Parathyroid adenoma (tissue), 2 donors: ENCODE measurements at regions not wholly inside any gene's neighbourhood (a gene's known extent, or its start where the extent isn't known, plus 50 kb on each side); places are given as distances from the start of the nearest gene placed in this dataset.

Experiments
- H2AFZ ChIP-seq: fragments of 300-600 bp; sonication (generic); one replicate; pipeline ENCODE4 v1.7.0; 2017; ENCODE audit warnings: antibody characterized with exemption, mild to moderate bottlenecking
- H3K27ac ChIP-seq: fragments of 300-600 bp; sonication (generic); one replicate; pipeline ENCODE4 v1.7.0; 2017
- H3K27me3 ChIP-seq: fragments of 300-600 bp; sonication (generic); one replicate; pipeline ENCODE4 v1.7.0; 2017; ENCODE audit warnings: low read length; ENCODE audit not compliant: control insufficient read depth, insufficient read depth
- H3K36me3 ChIP-seq: fragments of 300-600 bp; sonication (generic); one replicate; pipeline ENCODE4 v1.7.0; 2017; ENCODE audit warnings: low read length; ENCODE audit not compliant: control insufficient read depth, insufficient read depth
- H3K4me1 ChIP-seq: fragments of 300-600 bp; sonication (generic); one replicate; pipeline ENCODE4 v1.7.0; 2017; ENCODE audit warnings: control low read depth
- H3K4me2 ChIP-seq: fragments of 300-600 bp; sonication (generic); one replicate; pipeline ENCODE4 v1.7.0; 2017; ENCODE audit warnings: low read length
- H3K4me3 ChIP-seq: fragments of 300-600 bp; sonication (generic); one replicate; pipeline ENCODE4 v1.7.0; 2017; ENCODE audit warnings: low read depth, low read length
- H3K79me2 ChIP-seq: fragments of 300-600 bp; sonication (generic); one replicate; pipeline ENCODE4 v1.7.0; 2017; ENCODE audit warnings: control low read depth
- H3K9ac ChIP-seq: fragments of 300-600 bp; sonication (generic); one replicate; pipeline ENCODE4 v1.7.0; 2017; ENCODE audit warnings: mild to moderate bottlenecking
- H3K9me3 ChIP-seq: fragments of 300-600 bp; sonication (generic); one replicate; pipeline ENCODE4 v1.7.0; 2017; ENCODE audit warnings: low read length; ENCODE audit not compliant: control insufficient read depth
- CTCF ChIP-seq: fragments of 300-600 bp; sonication (generic); IDR thresholded peaks from one replicate; pipeline ENCODE4 v1.7.0; 2017; ENCODE audit warnings: antibody characterized with exemption, mild to moderate bottlenecking
- donor health status: primary hyperparathyroidism.

GRCh38 chr9:29965834-29966233, 2392.6 kb upstream of the C9orf72 start:
- no peak overlapping the region for H2AFZ ChIP-seq

GRCh38 chr9:29966247-29966646, 2393.0 kb upstream of the C9orf72 start:
- no peak for TF ChIP-seq CTCF
- no peaks in the 10 kb centered on the region for H3K4me1 ChIP-seq

More at GRCh38 chr9:29965834-29966233, 2392.6 kb upstream of the C9orf72 start:
- Histone ChIP-seq H3K9ac (no peak overlapping the region), H3K36me3 (no peaks in the 10 kb centered on the region), H3K9me3 (no peaks in the 10 kb centered on the region), H3K79me2 (no peaks in the 10 kb centered on the region), H3K27ac (no peak overlapping the region), H3K4me1 (no peaks in the 10 kb centered on the region), H3K4me2 (no peak overlapping the region), H3K27me3 (no peaks in the 10 kb centered on the region), H3K4me3 (no peak overlapping the region)
- no peak for TF ChIP-seq CTCF

GRCh38 chr9:29968831-29969230, 2395.6 kb upstream of the C9orf72 start:
- H3K27me3 ChIP-seq, result no peaks in the 10 kb centered on the region
- H3K4me2 ChIP-seq, result no peak overlapping the region
- H3K79me2 ChIP-seq, result no peaks in the 10 kb centered on the region
- H3K27ac ChIP-seq, result no peak overlapping the region
- H3K9me3 ChIP-seq, result no peaks in the 10 kb centered on the region
- TF ChIP-seq CTCF, result no peak
- no peak overlapping the region for H3K9ac ChIP-seq
- H2AFZ ChIP-seq, result no peak overlapping the region
- no peak overlapping the region for H3K4me3 ChIP-seq
- no peaks in the 10 kb centered on the region for H3K4me1 ChIP-seq
- no peaks in the 10 kb centered on the region for H3K36me3 ChIP-seq

More at GRCh38 chr9:29966247-29966646, 2393.0 kb upstream of the C9orf72 start:
- no peaks in the 10 kb centered on the region for H3K9me3 ChIP-seq
- no peaks in the 10 kb centered on the region for H3K79me2 ChIP-seq
- H3K9ac ChIP-seq, result no peak overlapping the region
- no peaks in the 10 kb centered on the region for H3K27me3 ChIP-seq
- H3K4me2 ChIP-seq, result no peak overlapping the region
- no peak overlapping the region for H2AFZ ChIP-seq
- no peak overlapping the region for H3K4me3 ChIP-seq
- H3K27ac ChIP-seq, result no peak overlapping the region
- H3K36me3 ChIP-seq, result no peaks in the 10 kb centered on the region

GRCh38 chr9:29969408-29969807, 2396.1 kb upstream of the C9orf72 start:
- Histone ChIP-seq H3K4me3 (no peak overlapping the region), H3K4me2 (no peak overlapping the region), H3K27me3 (no peaks in the 10 kb centered on the region), H3K79me2 (no peaks in the 10 kb centered on the region), H3K9me3 (no peaks in the 10 kb centered on the region), H3K4me1 (no peaks in the 10 kb centered on the region), H2AFZ (no peak overlapping the region), H3K9ac (no peak overlapping the region), H3K36me3 (no peaks in the 10 kb centered on the region), H3K27ac (no peak overlapping the region)
- no peak for TF ChIP-seq CTCF

- H3K4me2 ChIP-seq, result no peak overlapping the region
- H3K4me3 ChIP-seq, result no peak overlapping the region
These were observed 2396.8 kb upstream of the C9orf72 start for GRCh38 chr9:29969856-29970647.

More at GRCh38 chr9:29969856-29970647, 2396.8 kb upstream of the C9orf72 start:
- H2AFZ ChIP-seq, result no peak overlapping the region
- no peak overlapping the region for H3K9ac ChIP-seq
- no peaks in the 10 kb centered on the region for H3K36me3 ChIP-seq
- no peaks in the 10 kb centered on the region for H3K4me1 ChIP-seq
- no peaks in the 10 kb centered on the region for H3K27me3 ChIP-seq
- H3K9me3 ChIP-seq, result no peaks in the 10 kb centered on the region
- H3K27ac ChIP-seq, result no peak overlapping the region
- no peaks in the 10 kb centered on the region for H3K79me2 ChIP-seq
- no peak for TF ChIP-seq CTCF
